ENCODE measurements at regions not wholly inside any gene's neighbourhood (a gene's known extent, or its start where the extent isn't known, plus 50 kb on each side); places are given as distances from the start of the nearest gene placed in this dataset.

DNA sequence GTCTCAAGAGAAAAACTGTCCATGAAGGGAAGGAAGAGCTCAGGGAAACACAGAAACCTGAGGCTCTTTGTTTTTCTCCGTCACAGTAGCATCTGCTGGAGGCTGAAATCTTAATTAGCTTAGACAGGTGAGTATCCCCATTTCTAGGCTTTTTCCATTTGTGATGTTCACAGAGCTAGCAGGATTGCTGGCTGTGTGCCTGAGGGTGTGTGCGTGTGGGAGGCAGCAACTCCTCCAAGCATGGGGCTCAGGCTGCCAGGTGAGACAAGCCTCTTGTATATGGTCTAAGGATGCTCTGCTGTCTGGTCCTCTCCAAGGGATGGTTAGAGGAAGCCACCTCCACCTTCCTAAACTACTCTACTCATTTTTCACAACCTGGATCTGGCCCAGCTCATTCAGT lies 569.9 kb downstream of the HS3ST4 start:
- no peaks in the 10 kb centered on the region for H3K4me1 ChIP-seq
- H3K9me3 ChIP-seq, result no peaks in the 10 kb centered on the region
- no peak for TF ChIP-seq POLR2A (IDR thresholded peaks at IDR 0.05)
- TF ChIP-seq, protein P1, sequence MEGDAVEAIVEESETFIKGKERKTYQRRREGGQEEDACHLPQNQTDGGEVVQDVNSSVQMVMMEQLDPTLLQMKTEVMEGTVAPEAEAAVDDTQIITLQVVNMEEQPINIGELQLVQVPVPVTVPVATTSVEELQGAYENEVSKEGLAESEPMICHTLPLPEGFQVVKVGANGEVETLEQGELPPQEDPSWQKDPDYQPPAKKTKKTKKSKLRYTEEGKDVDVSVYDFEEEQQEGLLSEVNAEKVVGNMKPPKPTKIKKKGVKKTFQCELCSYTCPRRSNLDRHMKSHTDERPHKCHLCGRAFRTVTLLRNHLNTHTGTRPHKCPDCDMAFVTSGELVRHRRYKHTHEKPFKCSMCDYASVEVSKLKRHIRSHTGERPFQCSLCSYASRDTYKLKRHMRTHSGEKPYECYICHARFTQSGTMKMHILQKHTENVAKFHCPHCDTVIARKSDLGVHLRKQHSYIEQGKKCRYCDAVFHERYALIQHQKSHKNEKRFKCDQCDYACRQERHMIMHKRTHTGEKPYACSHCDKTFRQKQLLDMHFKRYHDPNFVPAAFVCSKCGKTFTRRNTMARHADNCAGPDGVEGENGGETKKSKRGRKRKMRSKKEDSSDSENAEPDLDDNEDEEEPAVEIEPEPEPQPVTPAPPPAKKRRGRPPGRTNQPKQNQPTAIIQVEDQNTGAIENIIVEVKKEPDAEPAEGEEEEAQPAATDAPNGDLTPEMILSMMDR (IDR thresholded peaks at IDR 0.05), result no peak
- TF ChIP-seq EP300 (IDR thresholded peaks at IDR 0.05), result no peak
- no peak for TF ChIP-seq POLR2AphosphoS5 (IDR thresholded peaks at IDR 0.05)
- no peak overlapping the region for H3K4me3 ChIP-seq
- no peak overlapping the region for H3K27ac ChIP-seq
- H3K36me3 ChIP-seq, result no peaks in the 10 kb centered on the region
- DNase-seq (no peak), ATAC-seq (ENCODE audit: low FRiP score in 2 of 2) (no peak)
- 73 to 86% methylated on average over 2 of the region's 2 CpGs for WGBS, 2 donors
- no peaks in the 10 kb centered on the region for H3K27me3 ChIP-seq

DNA sequence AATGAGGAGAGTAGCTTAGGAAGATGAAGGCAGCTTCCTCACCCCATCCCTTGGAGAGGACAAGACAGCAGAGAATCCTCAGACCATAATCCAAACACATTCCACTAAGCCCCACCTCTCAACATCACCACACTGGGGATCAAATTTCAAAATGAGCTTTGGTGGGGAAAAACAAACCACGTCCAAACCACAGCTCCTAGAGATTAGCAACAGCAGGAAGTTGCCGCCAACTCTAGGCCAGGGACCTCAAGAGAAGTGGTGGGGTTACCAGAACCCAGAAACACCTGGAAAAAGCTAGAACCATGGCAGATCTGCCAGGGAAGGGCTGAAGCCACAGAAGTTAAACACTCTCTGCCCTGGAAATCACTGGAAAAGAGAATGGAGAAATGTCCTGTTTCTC lies 571.6 kb downstream of the HS3ST4 start:
- no peak overlapping the region for H3K4me3 ChIP-seq
- no peaks in the 10 kb centered on the region for H3K36me3 ChIP-seq

DNA sequence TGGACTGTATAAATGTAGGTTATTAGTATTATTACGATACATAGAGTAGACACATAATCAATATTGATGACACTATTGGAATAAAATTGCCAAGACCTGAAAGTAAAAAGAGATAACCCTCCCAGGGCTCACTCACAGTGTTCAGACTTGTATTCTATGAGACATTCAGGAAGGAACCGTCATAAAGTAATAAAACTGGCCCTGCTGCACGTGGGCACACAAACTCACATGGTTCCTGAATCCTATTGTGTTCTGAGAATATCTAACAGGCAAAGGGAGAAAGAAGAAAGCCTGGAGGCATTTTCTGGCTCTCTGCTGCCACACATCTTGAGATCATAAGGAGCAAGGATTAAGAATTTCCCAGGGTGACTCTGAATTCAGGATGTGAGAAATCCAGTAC lies 575.9 kb downstream of the HS3ST4 start:
- no peaks in the 10 kb centered on the region for H3K9me3 ChIP-seq
- H3K27me3 ChIP-seq, result no peaks in the 10 kb centered on the region
- no peak for DNase-seq
- no peak for TF ChIP-seq EP300 (IDR thresholded peaks at IDR 0.05)
- no peak for TF ChIP-seq POLR2AphosphoS5 (IDR thresholded peaks at IDR 0.05)
- TF ChIP-seq, protein P1 (IDR thresholded peaks at IDR 0.05), result no peak
- no peak for TF ChIP-seq POLR2A (IDR thresholded peaks at IDR 0.05)
- no peak for ATAC-seq (ENCODE audit: low FRiP score in 2 of 2)
- no peak overlapping the region for H3K27ac ChIP-seq
- no peaks in the 10 kb centered on the region for H3K36me3 ChIP-seq
- 84% methylated on average over 3 of the region's 3 CpGs for WGBS, 2 donors
- H3K4me1 ChIP-seq, result no peaks in the 10 kb centered on the region
- no peak overlapping the region for H3K4me3 ChIP-seq

More for the DNA sequence above, 571.6 kb downstream of the HS3ST4 start:
- WGBS, 2 donors, result 32 to 33% methylated on average over 2 of the region's 2 CpGs
- no peak for DNase-seq
- no peak for ATAC-seq (ENCODE audit: low FRiP score in 2 of 2)
- no peaks in the 10 kb centered on the region for H3K4me1 ChIP-seq
- TF ChIP-seq POLR2A (IDR thresholded peaks at IDR 0.05), result no peak
- no peaks in the 10 kb centered on the region for H3K27me3 ChIP-seq
- H3K27ac ChIP-seq, result no peak overlapping the region
- no peaks in the 10 kb centered on the region for H3K9me3 ChIP-seq

DNA sequence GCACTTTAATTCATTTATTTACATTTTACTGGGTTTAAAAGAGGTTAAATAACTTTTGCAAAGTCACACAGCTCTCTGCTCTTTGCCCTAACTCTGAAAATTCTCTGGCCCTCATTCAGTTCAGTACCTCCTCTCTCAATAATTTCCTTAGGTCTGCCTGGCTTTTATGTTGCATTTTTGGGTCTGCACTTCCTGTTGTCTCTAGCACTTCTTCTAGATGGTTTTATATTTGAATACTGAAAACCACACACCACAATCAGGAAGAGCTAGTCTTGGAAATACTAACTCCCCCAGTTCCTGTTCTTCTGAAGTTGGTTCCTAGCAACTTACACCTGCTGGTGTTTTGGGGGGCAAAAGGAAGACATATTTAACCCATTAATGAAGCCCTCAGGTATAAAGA lies 577.9 kb downstream of the HS3ST4 start:
- DNase-seq (no peak), ATAC-seq (ENCODE audit: low FRiP score in 2 of 2) (no peak)
- no peaks in the 10 kb centered on the region for H3K9me3 ChIP-seq
- no peaks in the 10 kb centered on the region for H3K36me3 ChIP-seq
- H3K27ac ChIP-seq, result no peak overlapping the region
- TF ChIP-seq EP300 (IDR thresholded peaks at IDR 0.05), result no peak
- TF ChIP-seq POLR2A (IDR thresholded peaks at IDR 0.05), result no peak
- TF ChIP-seq, protein P1 (IDR thresholded peaks at IDR 0.05), result no peak
- no peak for TF ChIP-seq POLR2AphosphoS5 (IDR thresholded peaks at IDR 0.05)
- H3K27me3 ChIP-seq, result no peaks in the 10 kb centered on the region
- H3K4me1 ChIP-seq, result no peaks in the 10 kb centered on the region
- no peak overlapping the region for H3K4me3 ChIP-seq

DNA sequence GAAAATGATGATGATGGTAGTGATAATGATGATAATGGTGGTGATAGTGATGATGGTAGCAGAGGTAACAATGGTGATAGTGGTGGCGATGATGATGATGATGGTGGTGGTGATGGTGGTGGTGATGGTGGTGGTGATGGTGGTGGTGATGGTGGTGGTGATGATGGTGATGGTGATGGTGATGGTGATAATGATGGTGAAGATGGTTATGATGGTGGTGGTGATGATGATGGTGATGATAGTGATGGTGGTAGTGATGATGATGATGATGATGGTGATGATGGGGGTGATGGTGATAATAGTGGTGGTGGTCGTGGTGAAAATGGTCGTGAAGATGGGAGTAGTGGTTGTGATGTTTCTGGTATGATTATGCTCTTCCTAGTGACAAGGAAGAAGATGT lies 581.8 kb downstream of the HS3ST4 start:
- 46 to 56% methylated on average over 3 of the region's 3 CpGs for WGBS, 2 donors
- no peaks in the 10 kb centered on the region for H3K9me3 ChIP-seq
- no peaks in the 10 kb centered on the region for H3K27me3 ChIP-seq
- no peaks in the 10 kb centered on the region for H3K36me3 ChIP-seq
- DNase-seq (no peak), ATAC-seq (ENCODE audit: low FRiP score in 2 of 2) (no peak)
- no peaks in the 10 kb centered on the region for H3K4me1 ChIP-seq
- no peak for TF ChIP-seq POLR2AphosphoS5 (IDR thresholded peaks at IDR 0.05)
- TF ChIP-seq, protein P1 (IDR thresholded peaks at IDR 0.05), result no peak
- no peak for TF ChIP-seq EP300 (IDR thresholded peaks at IDR 0.05)
- H3K27ac ChIP-seq, result no peak overlapping the region
- H3K4me3 ChIP-seq, result no peak overlapping the region

Measured in upper lobe of left lung (tissue), 6 donors.